Keratinocyte (primary cell): ENCODE measurements at regions not wholly inside any gene's neighbourhood (a gene's known extent, or its start where the extent isn't known, plus 50 kb on each side); places are given as distances from the start of the nearest gene placed in this dataset.

Experiments
- DNase-seq: peaks from one replicate; pipeline ENCODE4 v3.0.0-alpha.2; 2011; ENCODE audit warnings: low read depth, missing footprints, low spot score
- FAIRE-seq: peaks from 2 replicates; lab custom pipeline; 2011; peaks lifted over from hg19 to GRCh38; lab: Jason Lieb, UNC
- H2AFZ ChIP-seq: 2 replicates; pipeline ENCODE4 v1.6.0; 2012; ENCODE audit warnings: low read length, control low read depth, inconsistent platforms; ENCODE audit not compliant: control insufficient read depth
- H3K27ac ChIP-seq: 2 replicates; pipeline ENCODE4 v1.5.1; 2011; ENCODE audit warnings: low read length; ENCODE audit not compliant: control insufficient read depth, insufficient read depth
- H3K27me3 ChIP-seq: 3 replicates; pipeline ENCODE4 v1.6.0; 2011; ENCODE audit warnings: low read length; ENCODE audit not compliant: control insufficient read depth, insufficient read depth; ENCODE audit errors: extremely low read depth
- H3K36me3 ChIP-seq, 2 experiments: 2 replicates in 1 of 2; 3 replicates in 1 of 2; pipeline ENCODE4 v1.5.1; 2011; ENCODE audit warnings: low read length in 2 of 2, mild to moderate bottlenecking in 1 of 2; ENCODE audit not compliant: control insufficient read depth in 2 of 2, insufficient read depth in 2 of 2; ENCODE audit errors: extremely low read depth in 1 of 2
- H3K4me1 ChIP-seq: 3 replicates; pipeline ENCODE4 v1.5.1; 2011; ENCODE audit warnings: low read length; ENCODE audit not compliant: control insufficient read depth, insufficient read depth; ENCODE audit errors: extremely low read depth
- H3K4me2 ChIP-seq: 3 replicates; pipeline ENCODE4 v1.6.0; 2011; ENCODE audit warnings: low read depth, low read length; ENCODE audit not compliant: control insufficient read depth, insufficient read depth; ENCODE audit errors: extremely low read depth
- H3K4me3 ChIP-seq, 3 experiments: fragments of 200-600 bp in 1 of 3; sonication (generic) in 1 of 3; 2 replicates in 2 of 3; 3 replicates in 1 of 3; pipeline ENCODE4 v1.5.1; 2011 to 2016; ENCODE audit warnings: low read length in 3 of 3, mild to moderate bottlenecking in 3 of 3, control low read depth in 2 of 3, inconsistent platforms in 1 of 3, low read depth in 1 of 3, mixed read lengths in 1 of 3, mixed run types in 1 of 3, moderate library complexity in 1 of 3; ENCODE audit not compliant: control insufficient read depth in 2 of 3, insufficient read depth in 2 of 3; ENCODE audit errors: extremely low read depth in 1 of 3
- H3K79me2 ChIP-seq: 2 replicates; pipeline ENCODE4 v1.6.0; 2012; ENCODE audit warnings: low read length; ENCODE audit not compliant: control insufficient read depth, insufficient read depth
- H3K9ac ChIP-seq: 3 replicates; pipeline ENCODE4 v1.6.0; 2011; ENCODE audit warnings: low read length; ENCODE audit not compliant: control insufficient read depth, insufficient read depth; ENCODE audit errors: extremely low read depth
- H3K9me1 ChIP-seq: 3 replicates; pipeline ENCODE4 v1.6.0; 2011; ENCODE audit warnings: low read length; ENCODE audit not compliant: control insufficient read depth, insufficient read depth; ENCODE audit errors: extremely low read depth
- H3K9me3 ChIP-seq: 2 replicates; pipeline ENCODE4 v1.5.1; 2012; ENCODE audit warnings: low read depth, low read length; ENCODE audit not compliant: control insufficient read depth
- H4K20me1 ChIP-seq: 3 replicates; pipeline ENCODE4 v1.6.0; 2011; ENCODE audit warnings: low read length; ENCODE audit not compliant: control insufficient read depth, insufficient read depth; ENCODE audit errors: extremely low read depth
- EZH2 ChIP-seq: IDR thresholded peaks from one replicate; pipeline ENCODE4 v1.6.1; 2012; ENCODE audit warnings: inconsistent platforms, mild to moderate bottlenecking, low read length, moderate library complexity
- dilution Hi-C: fragments of 300-500 bp; cut with MboI; formaldehyde crosslinking; loops from one replicate; pipeline ENCODE4 v1.7.0; 2020; ENCODE audit warnings: low sequenced_read_pairs; ENCODE audit not compliant: extremely low pct_ligation_motif_present
- TF ChIP-seq, protein P1 (sequence below), 3 experiments: IDR thresholded peaks in 1 of 3; conservative IDR thresholded peaks in 1 of 3; optimal IDR thresholded peaks in 1 of 3; 2 replicates in 2 of 3; 3 replicates in 1 of 3; pipeline versions ENCODE3 to v1.5.1; 2011; ENCODE audit warnings: low read length in 3 of 3, mild to moderate bottlenecking in 3 of 3, moderate library complexity in 2 of 3, control low read depth in 1 of 3, inconsistent platforms in 1 of 3; ENCODE audit not compliant: insufficient read depth in 2 of 3; ENCODE audit errors: extremely low read depth in 1 of 3

DNA sequence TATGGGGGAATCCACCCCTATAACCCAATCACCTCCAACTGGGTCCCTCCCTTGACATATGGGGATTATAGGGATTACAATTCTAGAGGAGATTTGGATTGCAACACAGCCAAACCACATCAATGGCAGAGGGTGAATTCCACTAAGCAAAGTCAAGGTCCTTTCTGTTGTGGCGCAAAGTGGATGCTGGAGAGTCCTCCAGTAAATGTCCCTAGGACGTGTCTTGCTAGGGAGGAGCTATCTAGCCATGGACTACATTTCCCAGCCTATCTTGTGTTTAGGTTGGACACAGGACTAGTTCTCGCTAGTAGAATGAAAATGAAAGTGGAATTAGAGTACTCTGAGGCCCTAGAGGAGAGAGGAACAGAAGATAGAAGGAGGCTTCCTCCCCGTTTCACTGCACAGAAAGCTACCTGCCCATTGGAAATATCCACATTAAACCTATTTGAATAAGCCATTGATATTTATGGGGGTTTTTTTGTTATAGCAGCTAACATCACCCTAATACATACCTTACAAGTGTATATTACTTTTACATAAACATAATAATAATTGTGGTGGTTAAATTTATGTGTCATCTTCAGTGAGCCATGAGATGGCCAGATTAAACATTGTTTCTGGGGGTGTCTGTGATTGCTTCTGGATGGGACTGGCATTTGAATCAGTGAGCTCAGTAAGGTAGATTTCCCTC, 56.7 kb upstream of the ERCC4 start:
- H3K9ac ChIP-seq, result no peak overlapping the region
- dilution Hi-C loops, result no loop called here
- H2AFZ ChIP-seq, result no peak overlapping the region
- H3K27me3 ChIP-seq, result no peaks in the 10 kb centered on the region
- TF ChIP-seq, protein P1, sequence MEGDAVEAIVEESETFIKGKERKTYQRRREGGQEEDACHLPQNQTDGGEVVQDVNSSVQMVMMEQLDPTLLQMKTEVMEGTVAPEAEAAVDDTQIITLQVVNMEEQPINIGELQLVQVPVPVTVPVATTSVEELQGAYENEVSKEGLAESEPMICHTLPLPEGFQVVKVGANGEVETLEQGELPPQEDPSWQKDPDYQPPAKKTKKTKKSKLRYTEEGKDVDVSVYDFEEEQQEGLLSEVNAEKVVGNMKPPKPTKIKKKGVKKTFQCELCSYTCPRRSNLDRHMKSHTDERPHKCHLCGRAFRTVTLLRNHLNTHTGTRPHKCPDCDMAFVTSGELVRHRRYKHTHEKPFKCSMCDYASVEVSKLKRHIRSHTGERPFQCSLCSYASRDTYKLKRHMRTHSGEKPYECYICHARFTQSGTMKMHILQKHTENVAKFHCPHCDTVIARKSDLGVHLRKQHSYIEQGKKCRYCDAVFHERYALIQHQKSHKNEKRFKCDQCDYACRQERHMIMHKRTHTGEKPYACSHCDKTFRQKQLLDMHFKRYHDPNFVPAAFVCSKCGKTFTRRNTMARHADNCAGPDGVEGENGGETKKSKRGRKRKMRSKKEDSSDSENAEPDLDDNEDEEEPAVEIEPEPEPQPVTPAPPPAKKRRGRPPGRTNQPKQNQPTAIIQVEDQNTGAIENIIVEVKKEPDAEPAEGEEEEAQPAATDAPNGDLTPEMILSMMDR (optimal IDR thresholded peaks at IDR 0.05 in 1 of 3, IDR thresholded peaks at IDR 0.05 in 1 of 3, conservative IDR thresholded peaks at IDR 0.05 in 1 of 3; ENCODE audit: extremely low read depth in 1 of 3, insufficient read depth in 2 of 3, low read length in 3 of 3), result no peak
- no peak for TF ChIP-seq EZH2
- no peaks in the 10 kb centered on the region for H4K20me1 ChIP-seq
- no peak overlapping the region for H3K4me2 ChIP-seq
- no peak overlapping the region for H3K4me3 ChIP-seq
- no peaks in the 10 kb centered on the region for H3K36me3 ChIP-seq
- FAIRE-seq (no peak), DNase-seq (no peak)
- no peaks in the 10 kb centered on the region for H3K9me1 ChIP-seq
- no peaks in the 10 kb centered on the region for H3K9me3 ChIP-seq
- no peak overlapping the region for H3K27ac ChIP-seq
- no peaks in the 10 kb centered on the region for H3K4me1 ChIP-seq
- no peaks in the 10 kb centered on the region for H3K79me2 ChIP-seq

DNA sequence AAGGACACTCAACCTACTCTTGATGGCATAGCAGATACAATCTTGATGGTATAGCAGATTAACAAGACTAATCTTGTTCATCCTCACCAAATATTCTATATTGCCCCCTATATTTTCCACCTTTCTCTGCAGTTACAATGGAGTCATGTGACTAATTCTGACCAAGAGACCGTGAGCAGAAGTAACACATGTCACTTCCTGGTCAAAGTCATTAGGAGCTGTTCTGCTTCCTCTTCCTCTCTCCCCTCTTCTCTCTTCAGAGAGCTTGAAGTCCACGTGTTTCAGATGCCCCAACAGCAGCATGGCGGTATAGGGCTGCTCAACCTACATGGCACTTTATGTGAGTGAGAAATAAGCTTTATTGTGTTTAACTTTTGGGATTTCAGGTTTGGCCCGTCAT, 55.3 kb upstream of the ERCC4 start:
- no peak overlapping the region for H3K4me2 ChIP-seq
- FAIRE-seq (no peak), DNase-seq (no peak)
- no peak overlapping the region for H3K27ac ChIP-seq
- dilution Hi-C loops, result no loop called here
- H3K27me3 ChIP-seq, result no peaks in the 10 kb centered on the region
- H3K9me1 ChIP-seq, result no peaks in the 10 kb centered on the region
- H4K20me1 ChIP-seq, result no peaks in the 10 kb centered on the region
- H3K4me1 ChIP-seq, result no peaks in the 10 kb centered on the region
- no peak overlapping the region for H3K9ac ChIP-seq
- TF ChIP-seq, protein P1 (optimal IDR thresholded peaks at IDR 0.05 in 1 of 3, IDR thresholded peaks at IDR 0.05 in 1 of 3, conservative IDR thresholded peaks at IDR 0.05 in 1 of 3; ENCODE audit: extremely low read depth in 1 of 3, insufficient read depth in 2 of 3, low read length in 3 of 3), result no peak
- TF ChIP-seq EZH2, result no peak
- no peak overlapping the region for H2AFZ ChIP-seq
- H3K4me3 ChIP-seq, result no peak overlapping the region
- no peaks in the 10 kb centered on the region for H3K36me3 ChIP-seq
- H3K9me3 ChIP-seq, result no peaks in the 10 kb centered on the region
- no peaks in the 10 kb centered on the region for H3K79me2 ChIP-seq
